Trophoblast cell (in vitro differentiated cells and primary cell): ENCODE measurements at regions not wholly inside any gene's neighbourhood (a gene's known extent, or its start where the extent isn't known, plus 50 kb on each side); places are given as distances from the start of the nearest gene placed in this dataset.

Source experiments
- DNase-seq, 2 donors: peaks; one replicate each; pipeline ENCODE4 v3.0.0-alpha.2; 2016
- H2AFZ ChIP-seq: 2 replicates; pipeline ENCODE4 v1.6.1; 2013; ENCODE audit warnings: low read length, moderate library complexity, mild to moderate bottlenecking; ENCODE audit not compliant: insufficient read depth, poor library complexity
- H2AK5ac ChIP-seq: 2 replicates; pipeline ENCODE4 v1.6.1; 2013; ENCODE audit warnings: mild to moderate bottlenecking, low read length
- H2BK120ac ChIP-seq: 2 replicates; pipeline ENCODE4 v1.6.1; 2013; ENCODE audit warnings: low read length, mild to moderate bottlenecking, moderate library complexity; ENCODE audit not compliant: insufficient read depth, poor library complexity
- H2BK12ac ChIP-seq: 2 replicates; pipeline ENCODE4 v1.6.1; 2013; ENCODE audit warnings: mild to moderate bottlenecking, low read length, moderate library complexity
- H2BK5ac ChIP-seq: 2 replicates; pipeline ENCODE4 v1.6.1; 2013; ENCODE audit warnings: low read length, low read depth, moderate library complexity, mild to moderate bottlenecking; ENCODE audit not compliant: poor library complexity
- H3K14ac ChIP-seq: 2 replicates; pipeline ENCODE4 v1.6.1; 2013; ENCODE audit warnings: mild to moderate bottlenecking, low read length
- H3K18ac ChIP-seq: 2 replicates; pipeline ENCODE4 v1.6.1; 2013; ENCODE audit warnings: mild to moderate bottlenecking, low read length
- H3K23ac ChIP-seq: 2 replicates; pipeline ENCODE4 v1.6.1; 2013; ENCODE audit warnings: low read length
- H3K27ac ChIP-seq: 2 replicates; pipeline ENCODE4 v1.5.1; 2013; ENCODE audit warnings: low read depth, mild to moderate bottlenecking, inconsistent platforms, low read length, moderate library complexity
- H3K27me3 ChIP-seq: 2 replicates; pipeline ENCODE4 v1.6.1; 2013; ENCODE audit warnings: inconsistent platforms, mild to moderate bottlenecking, low read length, moderate library complexity; ENCODE audit not compliant: insufficient read depth
- H3K36me3 ChIP-seq, 2 experiments: 1 replicate in 1 of 2; 2 replicates in 1 of 2; pipeline ENCODE4 v1.6.1; 2013; ENCODE audit warnings: low read length in 2 of 2, mild to moderate bottlenecking in 2 of 2, moderate library complexity in 1 of 2; ENCODE audit not compliant: insufficient read depth in 2 of 2, control insufficient read depth in 1 of 2
- H3K4ac ChIP-seq: 2 replicates; pipeline ENCODE4 v1.6.1; 2013; ENCODE audit warnings: low read depth, mild to moderate bottlenecking, low read length, moderate library complexity
- H3K4me1 ChIP-seq, 2 experiments: 1 replicate in 1 of 2; 2 replicates in 1 of 2; pipeline ENCODE4 v1.6.1; 2013; ENCODE audit warnings: low read length in 2 of 2, mild to moderate bottlenecking in 2 of 2, moderate library complexity in 1 of 2; ENCODE audit not compliant: insufficient read depth in 2 of 2, control insufficient read depth in 1 of 2
- H3K4me2 ChIP-seq: 2 replicates; pipeline ENCODE4 v1.6.1; 2013; ENCODE audit warnings: inconsistent platforms, mild to moderate bottlenecking, low read length, moderate library complexity
- H3K4me3 ChIP-seq: 2 replicates; pipeline ENCODE4 v1.5.1; 2013; ENCODE audit warnings: mild to moderate bottlenecking, low read depth, low read length, inconsistent platforms
- H3K79me1 ChIP-seq: one replicate; pipeline ENCODE4 v1.6.1; 2013; ENCODE audit warnings: low read length
- H3K79me2 ChIP-seq: 2 replicates; pipeline ENCODE4 v1.6.1; 2013; ENCODE audit warnings: low read length, mild to moderate bottlenecking; ENCODE audit not compliant: control insufficient read depth, insufficient read depth, poor library complexity
- H3K9ac ChIP-seq: 2 replicates; pipeline ENCODE4 v1.6.1; 2013; ENCODE audit warnings: mild to moderate bottlenecking, low read length
- H3K9me3 ChIP-seq: 2 replicates; pipeline ENCODE4 v1.6.1; 2013; ENCODE audit warnings: low read depth, mild to moderate bottlenecking, control low read depth, inconsistent platforms, low read length; ENCODE audit not compliant: insufficient read depth
- H4K12ac ChIP-seq: 2 replicates; pipeline ENCODE4 v1.6.1; 2013; ENCODE audit warnings: low read depth, mild to moderate bottlenecking, low read length, moderate library complexity
- H4K8ac ChIP-seq: 2 replicates; pipeline ENCODE4 v1.6.1; 2013; ENCODE audit warnings: low read depth, mild to moderate bottlenecking, low read length, moderate library complexity
- H4K91ac ChIP-seq: one replicate; pipeline ENCODE4 v1.6.1; 2013; ENCODE audit warnings: low read depth, mild to moderate bottlenecking, low read length, moderate library complexity
- WGBS: extraction: QIAGEN DNeasy Blood & Tissue Kit; methylation state at CpG from one replicate; pipeline ENCODE4 v1.1.7; 2013; ENCODE audit warnings: missing lambda C conversion rate; ENCODE audit not compliant: insufficient read length, insufficient coverage; ENCODE audit errors: extremely low coverage; 5-methylcytosine and 5-hydroxymethylcytosine counted together

- WGBS, result no CpG with 5 or more reads among the region's 3 CpGs
- no peaks in the 10 kb centered on the region for H3K9me3 ChIP-seq
- no peak overlapping the region for H3K4me3 ChIP-seq
- H3K18ac ChIP-seq, result no peak overlapping the region
- H3K79me2 ChIP-seq, result peaks cover 4% of the 10 kb centered on the region
- H3K79me1 ChIP-seq, result peaks cover 26% of the 10 kb centered on the region
- no peak overlapping the region for H2AFZ ChIP-seq
- H3K9ac ChIP-seq, result no peak overlapping the region
- no peaks in the 10 kb centered on the region for H3K36me3 ChIP-seq
- H3K14ac ChIP-seq, result no peak overlapping the region
- no peak overlapping the region for H3K27ac ChIP-seq
- no peak overlapping the region for H4K8ac ChIP-seq
- no peak overlapping the region for H2BK12ac ChIP-seq
- no peak overlapping the region for H3K4me2 ChIP-seq
- H4K91ac ChIP-seq, result no peak overlapping the region
- DNase-seq, result no peak
- H4K12ac ChIP-seq, result no peak overlapping the region
- no peak overlapping the region for H2BK5ac ChIP-seq
- H3K27me3 ChIP-seq, result no peaks in the 10 kb centered on the region
- H2BK120ac ChIP-seq, result no peak overlapping the region
- no peak overlapping the region for H3K23ac ChIP-seq
- no peak overlapping the region for H3K4ac ChIP-seq
- H3K4me1 ChIP-seq, result peaks cover 19 to 34% of the 10 kb centered on the region in 2 experiments
- H2AK5ac ChIP-seq, result no peak overlapping the region
These were observed 106.4 kb upstream of the PFN2 start for GRCh38 chr3:150077107-150077506.

GRCh38 chr3:150076443-150076842 is 105.7 kb upstream of the PFN2 start:
- Histone ChIP-seq H2BK12ac (peak overlapping the region; percentile 11), H4K91ac (no peak overlapping the region), H3K9me3 (no peaks in the 10 kb centered on the region), H2AFZ (no peak overlapping the region), H3K4me1 (peaks cover 19 to 37% of the 10 kb centered on the region in 2 experiments), H3K79me2 (peaks cover 4% of the 10 kb centered on the region), H3K14ac (no peak overlapping the region), H3K27me3 (no peaks in the 10 kb centered on the region), H3K79me1 (peaks cover 27% of the 10 kb centered on the region), H4K12ac (no peak overlapping the region), H3K4ac (no peak overlapping the region), H4K8ac (no peak overlapping the region), H3K4me3 (no peak overlapping the region), H3K36me3 (no peaks in the 10 kb centered on the region), H2AK5ac (no peak overlapping the region), H3K18ac (no peak overlapping the region), H3K9ac (no peak overlapping the region), H3K27ac (no peak overlapping the region), H2BK120ac (no peak overlapping the region), H3K4me2 (no peak overlapping the region), H3K23ac (no peak overlapping the region), H2BK5ac (no peak overlapping the region)
- WGBS, result no CpG with 5 or more reads among the region's 2 CpGs
- DNase-seq, result no peak

- no peak overlapping the region for H3K4me3 ChIP-seq
- H3K9ac ChIP-seq, result no peak overlapping the region
- peaks cover 19 to 40% of the 10 kb centered on the region in 2 experiments for H3K4me1 ChIP-seq
- no peak overlapping the region for H2AK5ac ChIP-seq
- WGBS, result no CpG with 5 or more reads among the region's 11 CpGs
- H4K91ac ChIP-seq, result peak overlapping the region; percentile 75
- DNase-seq, result peak; percentile 65 to 76
- no peak overlapping the region for H2BK5ac ChIP-seq
- no peaks in the 10 kb centered on the region for H3K9me3 ChIP-seq
- H3K27ac ChIP-seq, result no peak overlapping the region
- peaks cover 28% of the 10 kb centered on the region for H3K79me1 ChIP-seq
- H4K8ac ChIP-seq, result no peak overlapping the region
- H2BK12ac ChIP-seq, result peak overlapping the region; percentile 87
- no peak overlapping the region for H3K23ac ChIP-seq
- H3K36me3 ChIP-seq, result no peaks in the 10 kb centered on the region
- no peak overlapping the region for H4K12ac ChIP-seq
- H3K4me2 ChIP-seq, result no peak overlapping the region
- peaks cover 4% of the 10 kb centered on the region for H3K79me2 ChIP-seq
- H3K4ac ChIP-seq, result no peak overlapping the region
- peak overlapping the region; percentile 60 for H3K14ac ChIP-seq
- no peaks in the 10 kb centered on the region for H3K27me3 ChIP-seq
- no peak overlapping the region for H2AFZ ChIP-seq
- H2BK120ac ChIP-seq, result no peak overlapping the region
- peak overlapping the region; percentile 35 for H3K18ac ChIP-seq
These were observed 104.7 kb upstream of the PFN2 start for GRCh38 chr3:150075417-150075865.

GRCh38 chr3:150074697-150075416 is 104.2 kb upstream of the PFN2 start:
- no peak overlapping the region for H3K4ac ChIP-seq
- H3K18ac ChIP-seq, result no peak overlapping the region
- no peaks in the 10 kb centered on the region for H3K27me3 ChIP-seq
- H3K27ac ChIP-seq, result peak overlapping the region; percentile 12
- no peak overlapping the region for H2BK120ac ChIP-seq
- no peaks in the 10 kb centered on the region for H3K9me3 ChIP-seq
- H3K4me1 ChIP-seq, result peaks cover 16 to 38% of the 10 kb centered on the region in 2 experiments
- H2AFZ ChIP-seq, result no peak overlapping the region
- no peak overlapping the region for H2BK5ac ChIP-seq
- peak overlapping the region; percentile 32 for H4K8ac ChIP-seq
- peak; percentile 28 to 64 for DNase-seq
- H3K36me3 ChIP-seq, result no peaks in the 10 kb centered on the region
- H3K4me3 ChIP-seq, result no peak overlapping the region
- no peak overlapping the region for H3K4me2 ChIP-seq
- peak overlapping the region; percentile 33 for H4K91ac ChIP-seq
- peaks cover 24% of the 10 kb centered on the region for H3K79me1 ChIP-seq
- H3K14ac ChIP-seq, result no peak overlapping the region
- H2BK12ac ChIP-seq, result peak overlapping the region; percentile 2
- H3K79me2 ChIP-seq, result peaks cover 2% of the 10 kb centered on the region
- no peak overlapping the region for H3K23ac ChIP-seq
- H3K9ac ChIP-seq, result no peak overlapping the region
- no peak overlapping the region for H2AK5ac ChIP-seq
- WGBS, result no CpG with 5 or more reads among the region's 7 CpGs
- no peak overlapping the region for H4K12ac ChIP-seq
